Heart left ventricle (tissue), 13 donors: ENCODE measurements at regions not wholly inside any gene's neighbourhood (a gene's known extent, or its start where the extent isn't known, plus 50 kb on each side); places are given as distances from the start of the nearest gene placed in this dataset.
"Not testable (repeated sequence)": the region's sequence is repeated elsewhere in the genome, so short reads cannot be mapped to it uniquely, and the experiment has no call there.

Experiments used
- POLR2A ChIP-seq, 2 donors: fragments of 450-650 bp; IDR thresholded peaks; one replicate each; pipeline ENCODE4 v1.6.1; 2017; ENCODE audit warnings: antibody characterized with exemption in 2 of 2, mild to moderate bottlenecking in 2 of 2, moderate library complexity in 2 of 2
- TF ChIP-seq, protein P1 (sequence below), 12 donors: fragments of 200-600 bp; sonication (generic) in 4 of 12; IDR thresholded peaks; one replicate each; pipeline versions ENCODE4 v1.5.0 to v1.8.0; 2018 to 2022; ENCODE audit warnings: antibody characterized with exemption in 12 of 12, mild to moderate bottlenecking in 5 of 12
- donor health status: ischemic (EF 13 %, LVEDD 7.1; RV severe dilation, severe dysfunction).
- donor health status: DM: no; HTN: yes; CAD: no.
- donor health status: DM: no; HTN: no; CAD: no.
- donor health status: ischemic (EF 25% LVEDD 6.9; RV normal size, moderate dysfunction).
- donor health status: ischemic (EF 25% LVEDD 5.7; RV mildly dilated, moderate dysfunction).
- donor health status: ischemic (EF 35%, LVEDD 5.7; RV mildly dilated, moderate dysfunction).
- donor health status: nonischemic (EF 11% LVEDD 7.7; RV severe dilation, severe dysfunction).
- donor health status: DM: yes; HTN: yes; CAD: no.
- donor health status: PGD.
- donor health status: ischemic (EF 29% LVEDD 5.4; RV normal size, mild dysfunction).
- donor health status: nonischemic (EF 23%, LVEDD 6.1; RV moderate dilation, normal function).

DNA sequence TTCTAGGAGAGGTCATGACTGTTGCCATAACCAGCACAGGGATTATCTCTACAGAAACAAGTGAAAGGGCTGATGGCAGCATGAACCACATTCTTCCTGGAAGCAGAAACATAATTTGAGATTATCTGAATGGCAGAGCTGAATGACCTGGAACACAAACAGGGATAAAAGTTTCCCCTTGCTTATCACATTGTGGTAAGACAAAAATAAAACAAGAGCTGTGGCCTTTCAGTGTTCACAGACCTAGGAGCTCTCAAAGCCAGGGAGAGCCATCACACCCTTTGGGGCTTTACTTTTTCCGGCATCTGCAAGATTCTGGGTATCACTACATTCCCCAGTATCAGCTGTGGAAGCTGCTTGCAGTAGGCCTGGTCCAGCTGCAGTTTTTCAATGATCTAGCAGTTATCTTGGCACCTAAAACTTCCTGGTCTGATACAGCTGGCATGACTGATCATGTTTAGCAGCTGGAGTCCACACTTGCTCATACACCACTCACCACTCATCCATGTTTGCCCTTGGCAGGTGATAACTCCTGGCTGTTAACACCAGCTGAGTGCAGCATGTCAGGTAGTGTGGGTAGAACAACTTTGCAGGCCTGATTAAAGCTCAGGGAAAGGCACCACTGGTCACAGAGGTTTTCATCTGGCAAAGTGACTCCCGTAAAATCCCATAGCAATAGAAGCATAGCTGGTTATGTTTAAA is 163.5 kb downstream of the CDY2A start:
- TF ChIP-seq, protein P1, sequence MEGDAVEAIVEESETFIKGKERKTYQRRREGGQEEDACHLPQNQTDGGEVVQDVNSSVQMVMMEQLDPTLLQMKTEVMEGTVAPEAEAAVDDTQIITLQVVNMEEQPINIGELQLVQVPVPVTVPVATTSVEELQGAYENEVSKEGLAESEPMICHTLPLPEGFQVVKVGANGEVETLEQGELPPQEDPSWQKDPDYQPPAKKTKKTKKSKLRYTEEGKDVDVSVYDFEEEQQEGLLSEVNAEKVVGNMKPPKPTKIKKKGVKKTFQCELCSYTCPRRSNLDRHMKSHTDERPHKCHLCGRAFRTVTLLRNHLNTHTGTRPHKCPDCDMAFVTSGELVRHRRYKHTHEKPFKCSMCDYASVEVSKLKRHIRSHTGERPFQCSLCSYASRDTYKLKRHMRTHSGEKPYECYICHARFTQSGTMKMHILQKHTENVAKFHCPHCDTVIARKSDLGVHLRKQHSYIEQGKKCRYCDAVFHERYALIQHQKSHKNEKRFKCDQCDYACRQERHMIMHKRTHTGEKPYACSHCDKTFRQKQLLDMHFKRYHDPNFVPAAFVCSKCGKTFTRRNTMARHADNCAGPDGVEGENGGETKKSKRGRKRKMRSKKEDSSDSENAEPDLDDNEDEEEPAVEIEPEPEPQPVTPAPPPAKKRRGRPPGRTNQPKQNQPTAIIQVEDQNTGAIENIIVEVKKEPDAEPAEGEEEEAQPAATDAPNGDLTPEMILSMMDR (IDR thresholded peaks at IDR 0.05), result not testable (repeated sequence)
- not testable (repeated sequence) for TF ChIP-seq POLR2A (IDR thresholded peaks at IDR 0.05)
